Body of pancreas (tissue), 4 donors: ENCODE measurements at regions not wholly inside any gene's neighbourhood (a gene's known extent, or its start where the extent isn't known, plus 50 kb on each side); places are given as distances from the start of the nearest gene placed in this dataset.

Source experiments
- CTCF ChIP-seq, 7 experiments: fragments of 450-650 bp in 4 of 7; fragments of 200-600 bp in 3 of 7; sonication (generic) in 3 of 7; IDR thresholded peaks; one replicate each; pipeline ENCODE4 v1.5.1; 2016 to 2019; ENCODE audit warnings: antibody characterized with exemption in 7 of 7
- POLR2A ChIP-seq, 3 donors: fragments of 450-650 bp; IDR thresholded peaks; one replicate each; pipeline ENCODE4 v1.6.1; 2016; ENCODE audit warnings: antibody characterized with exemption in 3 of 3, mild to moderate bottlenecking in 2 of 3

- TF ChIP-seq CTCF (IDR thresholded peaks at IDR 0.05), result no peak
- no peak for TF ChIP-seq POLR2A (IDR thresholded peaks at IDR 0.05)
Observed at GRCh38 chr7:70935311-70935710, 196.6 kb upstream of the GALNT17 start.
